Ishikawa (cell line): ENCODE measurements at regions not wholly inside any gene's neighbourhood (a gene's known extent, or its start where the extent isn't known, plus 50 kb on each side); places are given as distances from the start of the nearest gene placed in this dataset.

Source experiments
- EGR1 ChIP-seq: IDR thresholded peaks from 2 replicates; pipeline ENCODE4 v1.6.1; 2012
- MAX ChIP-seq: IDR thresholded peaks from 2 replicates; pipeline ENCODE4 v1.6.1; 2012
- RAD21 ChIP-seq: IDR thresholded peaks from 2 replicates; pipeline ENCODE4 v1.6.1; 2012; ENCODE audit warnings: low read depth
- REST ChIP-seq: IDR thresholded peaks from 2 replicates; pipeline ENCODE4 v1.6.1; 2012; ENCODE audit warnings: low read depth, mild to moderate bottlenecking
- USF1 ChIP-seq: IDR thresholded peaks from 2 replicates; pipeline ENCODE4 v1.6.1; 2012

- TF ChIP-seq RAD21 (no peak), MAX (no peak), USF1 (no peak), REST (no peak), EGR1 (no peak)
These were observed 632.0 kb downstream of the HTR1B start for GRCh38 chr6:76831299-76831698.
